Fibroblast of gingiva (primary cell): ENCODE measurements at regions not wholly inside any gene's neighbourhood (a gene's known extent, or its start where the extent isn't known, plus 50 kb on each side); places are given as distances from the start of the nearest gene placed in this dataset.

Experiments used
- DNase-seq: peaks from one replicate; pipeline ENCODE4 v3.0.0-alpha.2; 2011; ENCODE audit warnings: low read depth

DNA sequence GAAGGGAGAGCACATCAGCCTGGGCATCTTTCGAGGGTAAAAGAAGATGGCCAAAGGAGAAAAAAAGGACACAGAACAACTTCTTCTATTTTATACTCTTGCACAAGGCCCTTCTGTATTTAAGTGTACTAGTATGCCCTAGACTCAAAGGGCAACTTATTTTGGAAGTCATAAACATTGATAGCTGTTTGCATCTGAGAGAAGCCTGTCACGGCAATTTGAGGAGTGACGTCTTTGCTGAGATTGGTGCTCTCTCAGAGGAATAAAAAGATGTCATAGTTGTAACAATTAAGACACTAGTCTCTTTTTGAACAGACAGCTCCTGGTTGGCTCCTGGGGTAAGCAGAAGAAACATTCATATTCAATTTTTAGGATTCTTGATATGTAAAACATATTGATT is 260.4 kb upstream of the TTC14 start:
- no peak for DNase-seq

GRCh38 chr3:180351601-180352000 is 250.4 kb upstream of the TTC14 start:
- no peak for DNase-seq

DNA sequence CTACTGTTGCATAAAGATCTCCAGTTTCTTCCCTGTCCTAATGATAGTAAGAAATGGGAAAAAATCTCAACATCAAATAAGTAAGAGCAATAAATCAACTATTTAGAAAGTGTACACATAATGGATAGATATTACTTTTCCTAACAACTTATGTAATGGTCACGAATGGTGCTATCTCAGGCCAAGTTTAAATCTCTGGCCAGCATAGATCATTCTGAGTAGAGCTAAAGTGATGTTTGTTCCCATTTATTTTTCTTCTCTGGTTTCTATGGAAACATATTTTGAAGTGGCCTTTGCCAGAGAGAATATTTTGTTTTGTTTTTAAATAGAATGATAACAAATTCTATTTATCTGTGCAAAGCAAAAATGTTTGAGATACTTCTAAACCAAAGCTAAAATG is 249.7 kb upstream of the TTC14 start:
- DNase-seq: no peak

GRCh38 chr3:180354214-180354613 is 247.7 kb upstream of the TTC14 start:
- no peak for DNase-seq

DNA sequence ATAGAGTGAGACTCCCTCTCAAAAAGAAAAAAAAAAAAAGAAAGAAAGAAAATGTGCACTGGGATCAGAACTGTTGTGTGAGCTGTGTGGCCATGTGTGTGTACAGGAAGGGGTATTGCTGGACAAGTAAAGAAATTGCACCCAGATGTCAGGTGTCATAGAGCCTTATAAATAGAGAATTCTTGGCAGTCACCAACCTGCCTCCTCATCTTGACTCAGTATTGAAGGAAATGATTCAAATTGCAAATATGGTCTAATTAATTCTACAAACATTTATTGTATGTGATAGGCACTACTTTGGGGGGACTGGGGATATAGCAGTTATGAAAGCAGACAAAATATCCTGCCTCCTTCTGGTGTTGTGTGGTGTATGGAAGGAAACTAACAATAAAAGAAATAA is 243.8 kb upstream of the TTC14 start:
- no peak for DNase-seq

DNA sequence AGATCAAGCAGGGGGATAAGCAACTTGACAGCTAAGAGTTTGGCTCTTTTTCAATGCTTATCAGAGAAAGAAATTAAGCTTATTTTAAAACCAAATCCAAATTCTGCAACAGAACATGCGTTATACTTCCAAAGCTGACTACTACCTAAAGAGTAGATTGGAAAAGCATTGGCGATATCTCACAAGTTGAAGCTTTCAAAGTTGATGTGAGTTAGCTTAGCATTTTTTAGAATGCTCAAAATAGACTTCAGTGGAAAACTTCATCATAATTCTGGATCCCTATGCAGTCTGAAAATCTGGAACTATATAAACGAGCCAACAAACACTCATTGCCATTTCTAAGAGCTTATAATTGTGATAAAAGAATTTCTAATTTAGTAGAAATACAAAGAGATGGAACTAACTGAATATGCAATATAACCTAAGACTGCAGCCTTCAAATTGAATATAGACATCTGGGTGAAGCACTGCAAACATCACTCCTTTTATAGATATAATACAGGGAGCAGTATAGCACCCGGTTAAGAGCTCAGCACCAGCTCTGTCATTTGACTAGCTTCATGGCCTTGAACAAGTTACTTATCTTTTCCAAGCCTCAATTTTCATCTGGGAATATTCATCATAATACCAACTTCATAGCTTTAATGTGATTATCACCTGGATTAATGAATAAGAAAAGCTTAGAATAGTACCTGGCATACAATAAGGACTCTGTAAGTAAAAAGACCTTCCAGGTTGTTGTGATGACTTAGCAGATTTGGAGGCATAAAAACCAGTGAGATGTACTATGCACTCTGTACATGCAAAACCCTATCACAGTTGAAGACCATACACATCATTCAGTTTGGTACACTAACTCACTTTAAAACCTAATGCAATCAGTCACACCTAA is 242.7 kb upstream of the TTC14 start:
- DNase-seq: no peak

- DNase-seq: no peak
Observed at GRCh38 chr3:180359953-180360279, 242.0 kb upstream of the TTC14 start.

DNA sequence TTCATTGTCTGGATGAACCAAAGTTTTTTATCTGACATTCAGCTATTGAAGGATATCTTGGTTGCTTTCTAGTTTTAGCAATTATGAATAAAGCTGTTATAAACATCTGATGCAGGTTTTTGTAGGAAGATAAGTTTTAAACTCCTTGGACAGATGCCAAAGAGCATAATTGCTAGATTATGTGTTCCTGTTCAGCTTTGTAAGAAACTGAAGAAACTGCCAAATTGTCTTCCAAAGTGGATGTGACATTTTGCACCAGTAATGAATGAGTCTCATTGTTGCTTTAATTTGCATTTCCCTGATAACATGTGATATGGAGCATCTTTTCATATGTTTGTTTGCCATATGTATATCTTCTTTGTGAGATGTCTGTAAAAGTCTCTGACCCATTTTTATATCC is 239.9 kb upstream of the TTC14 start:
- no peak for DNase-seq

DNA sequence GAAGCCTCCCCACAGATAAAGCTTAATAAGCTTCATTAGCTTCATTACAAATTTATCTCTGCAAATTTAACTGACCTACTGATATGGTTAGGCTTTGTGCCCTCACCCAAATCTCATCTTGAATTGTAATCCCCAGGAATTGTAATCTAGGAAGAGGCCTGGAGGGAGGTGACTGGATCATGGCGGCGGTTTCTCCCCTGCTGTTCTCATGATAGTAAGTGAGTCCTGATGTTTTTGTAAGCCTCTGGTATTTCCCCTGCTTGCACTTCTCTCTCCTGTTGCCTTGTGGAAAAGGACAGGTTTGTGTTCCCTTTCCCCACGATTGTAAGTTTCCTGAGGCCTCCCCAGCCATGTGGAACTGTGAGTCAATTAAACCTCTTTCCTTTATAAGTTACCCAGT is 226.1 kb upstream of the TTC14 start:
- DNase-seq: no peak

- DNase-seq: no peak
Observed at GRCh38 chr3:180378496-180378895, 223.5 kb upstream of the TTC14 start.

- DNase-seq: no peak
Observed at GRCh38 chr3:180382638-180383180, 219.3 kb upstream of the TTC14 start.

DNA sequence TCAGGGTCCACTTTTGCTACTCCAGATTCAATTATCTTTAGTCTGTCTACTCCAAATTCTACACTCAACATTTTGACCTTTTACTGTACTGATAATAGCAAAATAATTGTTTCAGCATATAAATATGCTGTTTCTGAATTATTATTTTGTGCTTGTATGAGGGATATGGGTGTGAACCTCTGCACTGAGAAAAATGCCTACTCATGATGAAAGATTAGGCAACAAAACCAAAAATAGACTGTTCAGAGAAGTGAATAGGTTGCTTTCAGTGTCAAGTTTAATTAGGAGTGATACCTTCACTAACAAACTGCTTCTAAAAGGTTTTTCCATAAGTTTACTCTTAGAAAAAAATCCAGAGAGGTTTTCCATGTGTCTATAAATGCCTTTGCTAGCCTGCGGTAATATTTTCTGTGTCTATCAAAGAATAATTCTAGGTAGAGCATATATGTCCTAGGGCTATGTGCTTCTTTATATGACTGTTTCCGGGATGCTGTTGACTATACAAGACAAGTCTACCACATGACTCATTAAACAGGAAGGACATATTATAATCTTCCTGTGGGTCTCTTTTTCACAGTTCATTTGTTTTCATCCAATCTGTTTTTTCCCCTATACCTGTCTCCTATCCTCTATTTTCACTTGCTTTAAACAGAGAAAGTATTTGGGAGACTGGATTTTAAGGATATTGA is 218.5 kb upstream of the TTC14 start:
- DNase-seq: peak; percentile 22

DNA sequence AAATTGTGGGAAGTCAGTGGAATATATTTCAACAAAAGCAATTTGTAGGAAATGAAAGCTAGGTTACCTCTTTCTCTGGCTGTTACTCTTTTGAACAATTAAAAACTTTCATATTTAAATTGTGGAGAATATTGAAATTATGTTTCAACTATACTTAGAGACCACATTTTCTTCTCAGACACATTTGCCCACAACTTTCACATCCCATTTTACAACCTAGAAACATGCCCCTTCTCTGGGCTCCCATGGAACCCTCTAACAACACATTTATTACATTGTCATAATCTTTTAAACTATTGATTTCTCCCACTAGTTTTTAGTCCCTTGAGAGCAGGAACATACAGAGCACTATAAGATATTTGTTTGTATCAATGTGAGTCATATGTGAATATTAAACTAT is 211.7 kb upstream of the TTC14 start:
- DNase-seq: no peak

DNA sequence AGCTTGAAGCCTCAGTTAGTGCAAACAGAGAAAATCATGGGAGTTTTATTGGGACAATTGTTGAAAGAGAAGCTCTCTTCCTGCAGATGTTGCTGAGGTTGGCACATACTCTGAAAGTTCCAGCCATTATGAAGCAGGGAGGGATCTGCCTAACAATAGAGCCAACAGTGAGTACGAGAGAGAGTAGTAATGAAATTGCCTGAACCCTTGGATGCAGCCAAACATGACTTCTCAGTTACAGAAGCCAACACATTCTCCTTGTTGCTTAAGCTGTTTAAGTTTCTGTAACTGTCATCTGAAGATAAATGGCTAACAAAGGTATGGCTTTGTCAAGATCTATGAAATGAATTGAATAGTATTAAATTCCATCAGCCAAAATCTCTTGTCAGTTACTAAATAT is 211.0 kb upstream of the TTC14 start:
- no peak for DNase-seq

GRCh38 chr3:180401226-180401625 is 200.7 kb upstream of the TTC14 start:
- no peak for DNase-seq

GRCh38 chr3:180402471-180403073 is 199.4 kb upstream of the TTC14 start:
- DNase-seq: no peak

GRCh38 chr3:180403156-180403555 is 198.8 kb upstream of the TTC14 start:
- no peak for DNase-seq

DNA sequence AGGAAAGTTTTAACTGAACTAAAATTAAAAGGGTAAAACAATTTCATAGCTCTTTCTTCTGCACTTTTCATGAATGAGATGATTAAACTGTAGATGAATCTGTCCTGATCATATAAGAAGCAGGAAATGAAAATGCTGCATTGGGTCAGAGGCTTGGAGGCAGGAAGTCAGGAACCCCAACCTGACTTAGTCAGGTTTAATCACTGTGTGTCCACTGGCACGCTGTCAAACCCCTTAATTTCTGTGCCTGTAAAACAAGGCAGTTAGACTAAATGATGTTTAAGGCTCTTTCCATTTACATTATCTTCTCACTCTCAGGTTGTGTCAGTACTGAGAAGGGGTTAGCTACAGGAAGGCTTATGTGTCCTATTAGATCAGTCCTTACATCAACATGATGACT is 193.3 kb upstream of the TTC14 start:
- no peak for DNase-seq

- DNase-seq: no peak
Observed at GRCh38 chr3:180409170-180409569, 192.8 kb upstream of the TTC14 start.

DNA sequence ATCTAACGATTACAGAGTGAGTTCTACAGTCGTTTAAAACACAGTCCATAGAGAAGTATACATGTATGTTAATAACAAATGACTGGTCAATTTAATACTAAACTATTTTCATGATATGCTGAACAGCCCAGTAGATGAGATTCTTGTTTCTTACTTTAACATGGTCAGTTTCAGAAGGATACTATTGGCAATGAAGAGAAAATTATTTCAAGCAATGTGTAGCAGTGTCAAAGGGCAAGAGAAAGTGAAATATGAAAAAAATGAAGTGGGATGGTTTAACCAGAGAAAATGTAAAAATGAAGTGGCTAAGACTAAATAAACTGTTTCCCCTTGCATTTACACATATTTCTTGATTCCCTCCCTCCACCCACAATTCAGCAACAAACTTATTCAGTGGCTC is 192.1 kb upstream of the TTC14 start:
- no peak for DNase-seq

DNA sequence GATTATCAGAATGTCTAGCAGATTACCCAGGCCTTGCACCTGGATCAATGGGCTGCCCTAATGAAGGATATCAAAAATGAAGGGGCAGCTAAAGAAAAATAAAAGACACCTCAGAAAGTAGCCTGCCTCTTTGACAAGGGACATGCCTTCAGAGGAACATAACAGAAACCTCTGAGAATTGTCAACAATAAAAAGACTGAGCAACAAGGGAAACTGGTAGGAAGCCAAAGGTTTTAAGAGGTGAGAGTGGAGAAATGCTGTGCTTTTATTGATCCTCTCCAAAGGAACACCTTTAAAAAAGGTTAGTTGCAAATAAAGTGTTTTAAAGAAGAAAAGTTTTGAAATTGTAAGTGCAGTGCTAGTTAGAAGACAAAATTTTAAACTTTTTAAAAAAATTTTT is 187.8 kb upstream of the TTC14 start:
- no peak for DNase-seq

GRCh38 chr3:180416111-180416594 is 185.8 kb upstream of the TTC14 start:
- no peak for DNase-seq

GRCh38 chr3:180417241-180417640 is 184.7 kb upstream of the TTC14 start:
- peak; percentile 66 for DNase-seq
